ENCODE measurements at regions not wholly inside any gene's neighbourhood (a gene's known extent, or its start where the extent isn't known, plus 50 kb on each side); places are given as distances from the start of the nearest gene placed in this dataset.

- H3K79me2 ChIP-seq (replicated peaks; ENCODE audit: insufficient read depth): no peaks in the 10 kb centered on the region
- ATAC-seq: no peak
- no peak overlapping the region; the same call in 1 of the 2 replicates for H3K27ac Mint-ChIP-seq
- H3K9me2 ChIP-seq (ENCODE audit: insufficient read depth): no peaks in the 10 kb centered on the region
- no peak for DNase-seq (ENCODE audit: low spot score)
- no peak overlapping the region for H3K27ac ChIP-seq (ENCODE audit: low read depth)
- peaks cover 20% of the 10 kb centered on the region for H3K4me1 Mint-ChIP-seq
- 0 out of 2 replicates have a peak overlapping the region, but pooled peaks have one; percentile 14 for H3K4me2 ChIP-seq
- H3K4me3 Mint-ChIP-seq: no peak overlapping the region; the same call in 2 of the 3 replicates
- peaks cover 3% of the 10 kb centered on the region for H3K4me1 ChIP-seq (ENCODE audit: insufficient read depth)
- H3K4me3 ChIP-seq: no peak overlapping the region
- peaks cover 16% of the 10 kb centered on the region for H3K27me3 Mint-ChIP-seq (ENCODE audit: insufficient read depth, low read depth, poor library complexity)
- H3K36me3 Mint-ChIP-seq (ENCODE audit: low read depth): peaks cover 3% of the 10 kb centered on the region; the same call in 1 of the 3 replicates
- H3K36me3 ChIP-seq (ENCODE audit: insufficient read depth): no peaks in the 10 kb centered on the region
- TF ChIP-seq EZH2 (IDR thresholded peaks at IDR 0.05; ENCODE audit: low read depth, unreplicated experiment) (no peak), ZNF114 (CRISPR knock-in tag; IDR thresholded peaks at IDR 0.05) (no peak), JUNB (IDR thresholded peaks at IDR 0.05; ENCODE audit: unreplicated experiment) (no peak), CREB1 (CRISPR knock-in tag; IDR thresholded peaks at IDR 0.05; ENCODE audit: low read depth) (no peak), EZH2phosphoT487 (IDR thresholded peaks at IDR 0.05; ENCODE audit: unreplicated experiment) (no peak), POLR2AphosphoS5 (IDR thresholded peaks at IDR 0.05; ENCODE audit: low read depth) (no peak), ZNF462 (CRISPR knock-in tag; IDR thresholded peaks at IDR 0.05) (no peak), CTCF (conservative IDR thresholded peaks at IDR 0.05; ENCODE audit: low read depth in 2 of 2) (no peak), NANOG (IDR thresholded peaks at IDR 0.05; ENCODE audit: borderline replicate concordance) (no peak), ZNF331 (CRISPR knock-in tag; IDR thresholded peaks at IDR 0.05; ENCODE audit: low read depth) (no peak), ETS1 (IDR thresholded peaks at IDR 0.05) (no peak), STAT1 (IDR thresholded peaks at IDR 0.05; ENCODE audit: unreplicated experiment) (no peak), REST (IDR thresholded peaks at IDR 0.05; ENCODE audit: unreplicated experiment) (no peak)
- H3K27me3 ChIP-seq (ENCODE audit: insufficient read depth): no peaks in the 10 kb centered on the region
- H3F3A ChIP-seq (replicated peaks; ENCODE audit: low read depth): no peaks in the 10 kb centered on the region
- H3K9me3 Mint-ChIP-seq: no peaks in the 10 kb centered on the region; the same call in 2 of the 3 replicates
- no peaks in the 10 kb centered on the region for H4K20me1 ChIP-seq (replicated peaks; ENCODE audit: insufficient read depth)
- H2AFZ ChIP-seq: no peak overlapping the region; the same call in 1 of the 2 replicates
Measured at GRCh38 chr5:141772281-141772680, 90.3 kb upstream of the ARAP3 start.

Measured in GM23338 (cell line).